GM13976 (cell line): ENCODE measurements at regions not wholly inside any gene's neighbourhood (a gene's known extent, or its start where the extent isn't known, plus 50 kb on each side); places are given as distances from the start of the nearest gene placed in this dataset.

Experiments
- DNase-seq: peaks from one replicate; pipeline ENCODE4 v3.0.0; 2012; ENCODE audit warnings: low spot score
- in situ Hi-C: fragments of 300-500 bp; cut with MboI; formaldehyde crosslinking; loops from one replicate; pipeline ENCODE4 v1.12.0; 2022; ENCODE audit warnings: low sequenced_read_pairs, mixed read lengths, inconsistent platforms; ENCODE audit not compliant: unreplicated experiment
- TF ChIP-seq, protein P1 (sequence below): IDR thresholded peaks from 2 replicates; pipeline ENCODE4 v1.5.1; 2012; ENCODE audit warnings: borderline replicate concordance, mild to moderate bottlenecking; ENCODE audit not compliant: insufficient read depth; ENCODE audit errors: extremely low read depth, missing control alignments, control extremely low read depth

DNA sequence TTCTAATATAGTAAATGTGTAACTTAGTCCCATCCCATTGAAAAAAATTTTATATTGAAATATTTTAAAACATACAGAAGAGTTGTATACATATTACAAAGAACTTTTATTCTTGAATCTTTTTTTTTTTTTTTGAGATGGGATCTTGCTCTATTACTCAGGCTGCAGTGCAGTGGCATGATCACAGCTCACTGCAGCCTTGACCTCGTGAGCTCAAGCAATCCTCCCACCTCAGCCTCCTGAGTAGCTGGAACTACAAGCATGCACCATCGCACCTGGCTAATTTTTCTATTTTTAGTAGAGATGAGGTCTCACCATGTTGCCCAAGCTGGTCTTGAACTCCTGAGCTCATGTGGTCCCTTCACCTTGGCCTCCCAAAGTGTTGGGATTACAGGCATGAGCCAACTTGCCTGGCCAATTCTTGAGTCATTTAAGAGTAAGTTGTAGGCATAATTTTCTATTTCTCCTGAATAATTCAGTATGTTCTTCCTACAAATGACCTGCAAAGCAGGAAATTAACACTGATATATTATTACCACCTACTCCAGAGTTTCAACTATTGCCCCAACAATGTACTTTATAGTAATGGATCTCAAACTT, 153.0 kb upstream of the BMP4 start:
- in situ Hi-C loops = no loop called here
- TF ChIP-seq, protein P1, sequence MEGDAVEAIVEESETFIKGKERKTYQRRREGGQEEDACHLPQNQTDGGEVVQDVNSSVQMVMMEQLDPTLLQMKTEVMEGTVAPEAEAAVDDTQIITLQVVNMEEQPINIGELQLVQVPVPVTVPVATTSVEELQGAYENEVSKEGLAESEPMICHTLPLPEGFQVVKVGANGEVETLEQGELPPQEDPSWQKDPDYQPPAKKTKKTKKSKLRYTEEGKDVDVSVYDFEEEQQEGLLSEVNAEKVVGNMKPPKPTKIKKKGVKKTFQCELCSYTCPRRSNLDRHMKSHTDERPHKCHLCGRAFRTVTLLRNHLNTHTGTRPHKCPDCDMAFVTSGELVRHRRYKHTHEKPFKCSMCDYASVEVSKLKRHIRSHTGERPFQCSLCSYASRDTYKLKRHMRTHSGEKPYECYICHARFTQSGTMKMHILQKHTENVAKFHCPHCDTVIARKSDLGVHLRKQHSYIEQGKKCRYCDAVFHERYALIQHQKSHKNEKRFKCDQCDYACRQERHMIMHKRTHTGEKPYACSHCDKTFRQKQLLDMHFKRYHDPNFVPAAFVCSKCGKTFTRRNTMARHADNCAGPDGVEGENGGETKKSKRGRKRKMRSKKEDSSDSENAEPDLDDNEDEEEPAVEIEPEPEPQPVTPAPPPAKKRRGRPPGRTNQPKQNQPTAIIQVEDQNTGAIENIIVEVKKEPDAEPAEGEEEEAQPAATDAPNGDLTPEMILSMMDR = no peak
- no peak for DNase-seq

DNA sequence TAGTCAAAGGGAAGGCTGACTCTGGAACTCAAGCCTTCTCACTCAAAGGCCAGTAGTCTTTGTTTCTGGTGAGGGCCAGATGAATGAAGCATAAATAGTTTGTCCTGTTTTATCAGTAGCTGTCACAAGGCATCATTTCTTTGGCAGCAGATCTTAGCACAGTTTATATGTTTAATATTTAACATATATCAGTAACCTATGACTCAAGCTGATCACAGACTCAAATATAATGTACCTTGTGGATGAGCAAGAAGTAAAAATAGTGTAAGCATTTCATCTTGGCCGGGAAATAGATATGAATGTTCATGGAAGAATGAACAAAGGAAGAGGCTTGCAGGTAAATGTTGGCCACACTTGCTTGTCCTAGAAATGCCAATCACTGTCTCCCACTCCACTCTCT, 158.3 kb upstream of the BMP4 start:
- in situ Hi-C loops = no loop called here
- TF ChIP-seq, protein P1 = no peak
- no peak for DNase-seq

DNA sequence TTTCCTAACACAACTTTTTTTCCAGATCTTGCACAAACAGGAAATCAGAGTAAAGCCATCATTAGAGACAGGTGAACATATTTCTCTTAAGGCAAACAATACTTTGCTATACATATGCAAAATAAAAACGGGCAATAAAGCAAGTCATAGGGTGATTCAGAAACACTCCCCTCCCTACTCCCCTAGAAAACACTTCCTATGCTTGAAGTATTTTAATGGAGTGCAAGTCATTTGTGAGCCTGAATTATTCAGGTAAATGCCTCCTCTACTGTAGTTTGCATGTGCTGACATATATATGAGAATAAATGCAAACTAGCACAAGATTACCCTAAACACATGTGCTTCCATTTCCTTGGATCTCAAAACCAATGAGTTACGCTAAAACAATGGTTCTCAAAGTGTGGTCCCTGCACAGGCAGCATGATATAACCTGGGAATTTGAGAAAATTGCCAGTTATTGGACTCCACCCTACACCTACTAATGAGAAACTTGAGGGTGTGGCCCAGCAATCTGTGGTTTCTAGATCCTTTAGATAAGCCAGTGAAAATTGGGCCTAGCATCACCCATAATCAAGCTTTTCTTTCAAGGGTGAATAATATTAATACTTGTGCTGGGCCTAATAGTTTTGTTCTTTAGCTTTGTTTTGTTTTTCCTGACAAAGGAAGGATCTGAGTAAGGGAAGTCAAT, 159.7 kb upstream of the BMP4 start:
- TF ChIP-seq, protein P1 = no peak
- in situ Hi-C loops = no loop called here
- DNase-seq = no peak

DNA sequence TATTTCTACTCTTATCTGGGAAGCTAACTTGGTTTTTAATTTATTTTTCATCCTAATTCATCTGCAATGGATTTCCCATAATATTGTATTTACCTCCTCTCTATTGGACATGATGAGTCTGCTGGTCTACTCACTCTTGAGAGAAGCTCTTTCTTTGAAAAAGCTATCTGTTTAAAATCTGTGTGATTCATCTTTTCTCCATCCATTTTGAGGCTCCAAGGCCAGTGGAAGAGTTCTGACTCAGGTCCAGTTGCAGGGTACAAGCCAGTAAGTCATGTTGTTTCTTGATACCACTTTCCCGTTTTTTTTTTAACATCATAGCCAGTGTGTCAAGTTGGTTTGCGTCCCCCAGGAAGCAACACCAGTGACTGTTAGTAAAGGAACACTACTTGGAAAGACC, 160.3 kb upstream of the BMP4 start:
- in situ Hi-C loops = no loop called here
- TF ChIP-seq, protein P1 = no peak
- DNase-seq = no peak

DNA sequence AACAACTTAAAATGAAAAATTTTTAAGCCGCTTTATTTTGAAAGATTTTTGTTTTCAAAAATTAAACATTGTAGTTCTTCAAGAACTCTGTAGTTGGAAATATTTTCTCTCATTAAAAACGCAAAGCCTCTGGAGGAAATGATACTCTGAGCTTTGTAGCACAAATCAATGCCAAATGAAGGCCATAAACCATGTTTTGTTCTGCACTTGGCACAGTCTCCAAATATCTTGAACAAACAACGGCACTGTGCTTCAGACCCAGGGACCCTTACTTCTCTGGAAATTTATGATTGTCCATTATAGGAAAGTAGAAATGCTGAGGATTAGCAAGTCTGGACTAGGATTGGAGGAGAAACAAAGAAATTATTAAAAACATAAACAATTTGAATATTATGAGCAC, 160.8 kb upstream of the BMP4 start:
- no peak for DNase-seq
- TF ChIP-seq, protein P1 = no peak

DNA sequence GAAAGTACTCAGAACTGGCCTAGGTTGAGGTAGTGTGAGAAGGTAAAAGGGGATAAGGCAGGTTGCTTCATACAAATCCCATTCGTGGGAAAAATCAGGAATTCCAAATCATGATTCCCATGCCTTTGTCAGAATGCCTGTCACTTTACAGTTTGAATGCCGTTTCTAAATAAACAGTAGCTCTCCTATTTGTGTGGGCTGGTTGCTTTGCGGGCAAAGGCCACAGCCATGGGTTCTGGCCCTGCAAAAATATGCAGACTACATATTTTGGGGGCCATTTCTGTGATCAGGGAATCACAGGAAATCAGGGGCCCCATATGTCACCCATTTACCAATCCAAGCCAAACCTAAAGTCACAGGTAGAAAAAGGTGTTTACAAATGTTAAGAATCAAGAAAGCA, 161.3 kb upstream of the BMP4 start:
- in situ Hi-C loops = no loop called here
- DNase-seq = no peak
- TF ChIP-seq, protein P1 = no peak

More for the DNA sequence above, 160.8 kb upstream of the BMP4 start:
- in situ Hi-C loops = no loop called here
